Kidney capillary endothelial cell (primary cell): ENCODE measurements at regions not wholly inside any gene's neighbourhood (a gene's known extent, or its start where the extent isn't known, plus 50 kb on each side); places are given as distances from the start of the nearest gene placed in this dataset.

Experiments
- DNase-seq: peaks from one replicate; pipeline ENCODE4 v3.0.0-alpha.2; 2018; ENCODE audit warnings: low spot score

GRCh38 chr3:117463276-117464115 is 753.9 kb downstream of the TUSC7 start:
- DNase-seq: no peak

- DNase-seq: no peak
These were observed 762.3 kb downstream of the TUSC7 start for GRCh38 chr3:117471831-117472230.

GRCh38 chr3:117473981-117474538 is 764.5 kb downstream of the TUSC7 start:
- DNase-seq: no peak

GRCh38 chr3:117476572-117476971 is 767.0 kb downstream of the TUSC7 start:
- no peak for DNase-seq

GRCh38 chr3:117477214-117477755 is 767.7 kb downstream of the TUSC7 start:
- no peak for DNase-seq

- no peak for DNase-seq
These were observed 769.5 kb downstream of the TUSC7 start for GRCh38 chr3:117479095-117479494.

GRCh38 chr3:117480525-117480924 is 770.9 kb downstream of the TUSC7 start:
- no peak for DNase-seq

- no peak for DNase-seq
These were observed 771.4 kb downstream of the TUSC7 start for GRCh38 chr3:117480972-117481371.

DNA sequence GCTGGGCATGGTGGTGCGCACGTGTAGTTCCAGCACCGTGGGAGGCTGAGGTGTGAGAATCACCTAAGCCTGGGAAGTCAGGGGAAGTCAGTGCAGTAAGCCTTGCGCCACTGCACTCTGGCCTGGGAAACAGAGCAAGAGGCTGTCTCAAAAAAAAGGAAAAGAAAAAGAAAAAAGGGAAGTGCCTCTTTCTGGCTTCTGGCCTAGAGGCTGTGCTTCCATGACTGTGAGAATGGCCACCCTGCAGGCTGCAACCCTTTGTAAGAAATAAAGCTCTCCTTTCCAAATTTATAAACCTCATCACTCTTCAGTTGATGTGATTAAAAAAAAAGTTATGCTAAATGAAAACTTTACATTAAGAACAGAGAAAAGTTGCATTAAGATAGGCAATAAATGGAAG is 774.3 kb downstream of the TUSC7 start:
- no peak for DNase-seq

DNA sequence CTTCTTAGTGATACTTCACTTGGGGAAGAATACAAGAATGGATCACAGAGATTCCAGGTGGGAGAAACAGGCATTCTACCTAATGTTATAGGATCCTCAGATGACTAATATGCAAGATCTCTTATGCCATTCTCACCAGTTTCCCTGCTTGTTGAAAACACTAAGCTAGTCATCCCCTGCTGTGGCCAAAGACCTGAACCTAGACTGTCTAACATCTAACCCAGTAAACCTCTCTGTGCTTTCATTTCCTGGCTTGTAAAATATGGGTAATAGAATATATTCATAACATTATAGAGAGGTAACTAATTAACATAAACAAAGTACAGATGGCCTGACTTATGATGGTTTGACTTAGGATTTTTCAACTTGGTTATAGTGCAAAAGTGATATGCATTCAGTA is 776.3 kb downstream of the TUSC7 start:
- no peak for DNase-seq

DNA sequence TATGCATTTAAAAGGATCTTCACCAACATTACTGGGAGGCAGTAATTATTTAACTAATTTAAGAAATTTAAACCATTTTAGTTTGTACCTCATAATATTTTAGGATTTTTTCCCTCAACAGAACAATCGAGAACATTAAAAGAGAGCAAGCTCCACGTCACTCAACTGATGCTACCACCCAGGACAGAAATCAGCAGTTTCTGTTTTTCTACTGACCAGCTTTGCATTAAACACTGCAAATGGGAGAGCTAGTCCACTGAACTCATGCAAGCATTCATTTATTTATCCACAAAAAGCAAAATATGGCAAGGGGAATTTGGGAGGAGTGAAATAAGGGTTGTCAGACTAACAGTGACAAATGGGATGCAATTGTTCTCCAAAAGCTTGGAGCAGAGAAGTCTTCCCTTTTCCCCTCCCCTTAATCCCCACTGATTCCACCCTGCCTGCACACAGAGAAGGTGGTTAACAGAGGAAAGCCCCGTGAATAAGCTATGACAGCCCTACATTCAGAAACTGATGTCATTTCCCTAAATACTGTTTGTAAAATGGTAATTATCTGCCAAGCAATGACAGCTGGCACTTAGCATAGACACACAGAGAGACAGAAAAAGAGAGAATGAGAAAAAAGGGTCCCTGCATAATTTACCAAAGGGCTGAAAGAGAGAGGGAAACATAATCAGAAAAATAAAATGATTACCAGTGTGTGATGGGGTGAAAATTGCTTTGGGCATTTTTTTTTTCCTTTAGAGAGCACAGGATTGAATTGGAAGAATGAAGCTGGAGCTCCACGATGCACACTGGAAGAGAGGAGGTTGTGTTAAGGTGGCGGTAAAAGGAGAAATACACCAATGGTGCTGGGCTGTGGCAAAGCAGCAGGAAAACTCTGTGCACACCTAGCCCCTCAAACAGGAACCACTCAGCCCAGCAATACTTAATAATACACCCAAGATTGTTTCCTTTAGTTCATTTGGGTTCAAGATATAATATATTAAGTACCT is 777.4 kb downstream of the TUSC7 start:
- no peak for DNase-seq

DNA sequence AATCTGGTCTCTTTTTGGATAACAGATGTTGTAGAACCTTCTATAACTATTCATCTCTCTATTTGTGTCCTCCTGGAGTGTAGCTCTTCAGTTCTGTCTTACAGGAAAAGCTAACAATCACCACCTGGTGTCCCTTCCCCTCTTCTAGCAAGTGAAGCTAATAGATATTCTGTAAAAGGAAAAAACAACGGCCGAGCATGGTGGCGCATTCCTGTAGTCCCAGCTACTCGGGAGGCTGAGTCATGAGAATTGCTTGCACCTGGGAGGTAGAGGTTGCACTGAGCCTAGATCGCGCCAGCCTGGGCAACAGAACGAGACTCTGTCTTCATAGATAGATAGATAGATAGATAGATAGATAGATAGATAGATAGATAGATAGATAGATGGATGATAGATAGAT is 779.4 kb downstream of the TUSC7 start:
- no peak for DNase-seq

- no peak for DNase-seq
These were observed 780.1 kb downstream of the TUSC7 start for GRCh38 chr3:117489663-117490079.

DNA sequence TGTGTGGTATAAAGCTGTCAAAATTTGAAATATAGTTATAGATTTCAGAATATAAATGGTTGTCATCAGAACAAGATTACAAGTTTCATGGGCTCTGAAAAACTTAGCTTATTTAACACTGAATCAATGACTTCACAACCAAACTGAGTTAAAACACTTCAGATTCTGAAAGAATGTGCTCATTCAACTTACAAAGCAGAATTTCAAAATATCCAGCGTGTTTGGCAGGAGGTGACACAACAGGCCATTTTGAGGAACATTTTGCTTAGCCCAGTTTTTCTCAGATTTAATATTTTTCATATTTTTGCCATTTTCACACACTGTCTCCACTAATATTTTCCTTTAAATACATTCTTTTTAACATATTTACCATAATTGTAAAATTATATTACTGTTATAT is 781.1 kb downstream of the TUSC7 start:
- DNase-seq: no peak

GRCh38 chr3:117495620-117496019 is 786.0 kb downstream of the TUSC7 start:
- no peak for DNase-seq

DNA sequence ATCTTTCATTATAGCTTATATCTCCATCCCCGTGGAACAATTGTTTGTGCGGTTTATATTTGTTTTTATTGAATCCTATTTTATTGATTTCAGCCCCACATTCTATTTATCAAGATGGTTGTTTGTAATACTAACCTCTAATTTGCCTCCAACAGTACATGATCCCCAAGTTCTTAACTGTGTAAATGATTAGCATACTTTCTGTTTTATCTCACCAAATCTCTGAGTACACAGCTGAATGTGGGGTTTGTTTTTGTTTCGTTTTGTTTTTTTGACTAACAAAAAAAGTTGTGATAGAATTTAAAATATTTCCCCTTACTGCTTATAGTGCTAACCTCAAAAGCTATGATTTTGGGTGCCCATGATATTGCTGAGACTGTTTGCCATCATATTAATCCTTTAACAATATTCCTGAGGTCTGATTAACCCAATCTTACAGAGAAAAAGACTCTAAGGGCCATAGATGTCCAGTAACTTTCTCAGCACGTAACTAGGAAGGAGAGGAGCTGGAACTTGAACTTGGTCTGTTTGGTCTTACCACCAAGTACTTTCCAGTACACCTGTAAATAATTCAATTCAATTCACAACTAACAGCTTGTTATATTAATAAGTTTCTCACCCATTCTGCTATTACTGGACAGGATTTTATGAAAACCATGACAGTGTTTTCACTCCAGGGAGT is 789.8 kb downstream of the TUSC7 start:
- DNase-seq: no peak

- no peak for DNase-seq
These were observed 798.4 kb downstream of the TUSC7 start for GRCh38 chr3:117507958-117508357.

GRCh38 chr3:117509858-117510257 is 800.3 kb downstream of the TUSC7 start:
- DNase-seq: no peak

- DNase-seq: no peak
These were observed 800.8 kb downstream of the TUSC7 start for GRCh38 chr3:117510396-117510795.

GRCh38 chr3:117512975-117513374 is 803.4 kb downstream of the TUSC7 start:
- no peak for DNase-seq

DNA sequence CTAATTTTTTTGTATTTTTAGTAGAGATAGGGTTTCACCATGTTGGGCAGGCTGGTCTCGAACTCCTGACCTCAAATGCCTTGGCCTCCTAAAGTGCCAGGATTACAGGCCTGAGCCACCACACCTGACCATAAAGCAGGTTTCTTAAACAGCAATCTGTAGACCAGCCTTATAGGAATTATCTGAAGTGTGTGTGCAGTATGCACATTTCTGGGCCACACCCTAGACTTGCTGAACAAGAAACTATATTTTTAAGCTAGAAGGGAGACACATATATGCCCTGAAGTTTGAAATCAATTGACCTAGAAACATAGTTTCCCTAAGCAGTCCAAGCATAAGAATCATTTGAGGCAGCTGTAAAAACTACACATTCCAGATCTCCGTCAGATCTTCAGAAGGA is 805.7 kb downstream of the TUSC7 start:
- no peak for DNase-seq

GRCh38 chr3:117518364-117518763 is 808.8 kb downstream of the TUSC7 start:
- DNase-seq: no peak
